ENCODE measurements at regions not wholly inside any gene's neighbourhood (a gene's known extent, or its start where the extent isn't known, plus 50 kb on each side); places are given as distances from the start of the nearest gene placed in this dataset.

DNA sequence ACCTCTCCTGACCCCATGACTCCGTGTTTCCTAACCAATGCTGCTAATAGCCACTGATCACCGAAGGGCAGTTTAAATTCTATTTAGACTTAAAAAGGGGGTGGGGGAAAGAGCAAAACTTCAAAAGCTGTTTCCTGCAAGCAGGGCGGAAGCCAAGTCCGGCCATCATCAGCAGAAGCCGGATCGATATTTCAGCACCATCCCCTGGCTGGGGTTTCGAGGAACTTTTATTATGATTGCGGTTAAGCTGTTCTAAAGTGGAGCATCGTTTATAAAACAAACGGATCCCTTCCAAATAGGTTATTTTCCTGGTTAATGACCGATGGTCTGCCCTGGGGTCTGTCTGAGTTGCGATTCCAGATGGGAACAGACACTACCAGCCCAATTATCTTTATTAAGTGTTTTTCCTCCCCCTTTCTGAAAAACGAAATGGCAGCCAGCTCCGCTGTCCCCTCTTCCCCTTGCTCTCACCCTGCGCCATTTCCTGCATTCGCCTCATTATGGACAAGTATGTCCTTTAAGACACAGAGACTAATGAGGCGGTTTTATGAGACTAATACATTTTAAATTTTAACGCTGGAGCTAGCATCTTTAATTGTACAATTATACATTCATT, 76.1 kb upstream of the IRX3 start:
- Histone ChIP-seq H3K4me1 (ENCODE audit: control insufficient read depth in 2 of 3, insufficient read depth in 2 of 3, low read depth in 1 of 3, low read length in 3 of 3) (no peaks in the 10 kb centered on the region), H3K27me3 (ENCODE audit: control insufficient read depth, insufficient read depth, low read length) (peaks cover 4% of the 10 kb centered on the region), H3K4me3 (ENCODE audit: low read length in 3 of 3) (no peak overlapping the region), H3K27ac (ENCODE audit: low read depth in 2 of 2, low read length in 2 of 2) (no peak overlapping the region), H3K9ac (ENCODE audit: low read length in 3 of 3) (no peak overlapping the region), H3K36me3 (ENCODE audit: control insufficient read depth in 2 of 3, insufficient read depth in 3 of 3, low read length in 3 of 3) (no peaks in the 10 kb centered on the region), H3K9me3 (ENCODE audit: control insufficient read depth in 2 of 3, insufficient read depth in 1 of 3, low read length in 3 of 3) (no peaks in the 10 kb centered on the region)
- intact Hi-C loops (cut with DNase I): no loop called here
- DNase-seq (no peak), FAIRE-seq (no peak)
- TF ChIP-seq, protein P1, sequence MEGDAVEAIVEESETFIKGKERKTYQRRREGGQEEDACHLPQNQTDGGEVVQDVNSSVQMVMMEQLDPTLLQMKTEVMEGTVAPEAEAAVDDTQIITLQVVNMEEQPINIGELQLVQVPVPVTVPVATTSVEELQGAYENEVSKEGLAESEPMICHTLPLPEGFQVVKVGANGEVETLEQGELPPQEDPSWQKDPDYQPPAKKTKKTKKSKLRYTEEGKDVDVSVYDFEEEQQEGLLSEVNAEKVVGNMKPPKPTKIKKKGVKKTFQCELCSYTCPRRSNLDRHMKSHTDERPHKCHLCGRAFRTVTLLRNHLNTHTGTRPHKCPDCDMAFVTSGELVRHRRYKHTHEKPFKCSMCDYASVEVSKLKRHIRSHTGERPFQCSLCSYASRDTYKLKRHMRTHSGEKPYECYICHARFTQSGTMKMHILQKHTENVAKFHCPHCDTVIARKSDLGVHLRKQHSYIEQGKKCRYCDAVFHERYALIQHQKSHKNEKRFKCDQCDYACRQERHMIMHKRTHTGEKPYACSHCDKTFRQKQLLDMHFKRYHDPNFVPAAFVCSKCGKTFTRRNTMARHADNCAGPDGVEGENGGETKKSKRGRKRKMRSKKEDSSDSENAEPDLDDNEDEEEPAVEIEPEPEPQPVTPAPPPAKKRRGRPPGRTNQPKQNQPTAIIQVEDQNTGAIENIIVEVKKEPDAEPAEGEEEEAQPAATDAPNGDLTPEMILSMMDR (IDR thresholded peaks at IDR 0.05; ENCODE audit: borderline replicate concordance, extremely low read depth, insufficient read depth): no peak

DNA sequence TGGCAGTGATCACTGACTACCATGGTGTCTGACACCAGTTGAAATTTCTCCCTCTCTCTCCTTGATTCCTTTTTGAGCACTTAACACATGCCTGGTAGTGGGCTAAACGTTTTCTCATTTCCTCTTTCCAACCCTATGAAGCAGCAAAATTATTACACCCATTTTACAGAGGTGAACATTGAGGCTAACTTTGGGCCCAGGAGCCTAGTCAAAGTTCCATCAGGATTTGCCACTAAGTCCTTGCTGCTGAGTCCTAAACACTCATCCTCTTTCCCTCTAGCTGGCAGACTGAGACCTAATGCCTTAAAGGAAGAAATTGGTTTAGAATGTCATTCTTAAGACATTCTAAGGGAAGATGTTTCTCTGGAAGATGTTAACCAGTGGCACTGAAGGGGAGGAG, 74.7 kb upstream of the IRX3 start:
- H3K4me3 ChIP-seq (ENCODE audit: low read length in 3 of 3): no peak overlapping the region
- no peaks in the 10 kb centered on the region for H3K36me3 ChIP-seq (ENCODE audit: control insufficient read depth in 2 of 3, insufficient read depth in 3 of 3, low read length in 3 of 3)
- DNase-seq: no peak
- peaks cover 4% of the 10 kb centered on the region for H3K27me3 ChIP-seq (ENCODE audit: control insufficient read depth, insufficient read depth, low read length)
- no peak for FAIRE-seq
- H3K4me1 ChIP-seq (ENCODE audit: control insufficient read depth in 2 of 3, insufficient read depth in 2 of 3, low read depth in 1 of 3, low read length in 3 of 3): no peaks in the 10 kb centered on the region
- H3K27ac ChIP-seq (ENCODE audit: low read depth in 2 of 2, low read length in 2 of 2): no peak overlapping the region
- H3K9ac ChIP-seq (ENCODE audit: low read length in 3 of 3): no peak overlapping the region
- TF ChIP-seq, protein P1 (IDR thresholded peaks at IDR 0.05; ENCODE audit: borderline replicate concordance, extremely low read depth, insufficient read depth): no peak
- intact Hi-C loops (cut with DNase I): no loop called here
- no peaks in the 10 kb centered on the region for H3K9me3 ChIP-seq (ENCODE audit: control insufficient read depth in 2 of 3, insufficient read depth in 1 of 3, low read length in 3 of 3)

DNA sequence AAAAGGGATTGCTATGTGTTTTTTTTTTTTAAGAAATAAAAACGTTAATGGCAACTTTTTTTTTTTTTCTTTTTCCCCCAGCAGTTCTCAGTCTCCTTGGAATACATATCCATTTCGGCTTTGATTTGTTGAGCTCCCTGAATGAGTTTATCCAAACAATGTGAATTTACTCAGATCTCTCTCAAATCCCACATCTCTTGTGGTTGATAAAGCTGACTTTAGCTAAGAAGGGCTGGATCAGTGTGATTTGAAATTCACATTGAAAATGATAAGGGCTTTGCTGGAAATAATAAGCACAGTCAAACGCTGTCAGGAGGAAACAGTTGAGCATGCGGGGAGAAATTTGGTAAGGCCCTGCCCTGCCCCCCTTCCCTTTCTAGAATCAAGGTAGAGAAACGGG, 74.1 kb upstream of the IRX3 start:
- no peak overlapping the region for H3K27ac ChIP-seq (ENCODE audit: low read depth in 2 of 2, low read length in 2 of 2)
- DNase-seq (no peak), FAIRE-seq (no peak)
- intact Hi-C loops (cut with DNase I): no loop called here
- H3K9me3 ChIP-seq (ENCODE audit: control insufficient read depth in 2 of 3, insufficient read depth in 1 of 3, low read length in 3 of 3): peaks cover 0 to under 1% (median 0%) of the 10 kb centered on the region in 3 donors
- no peak overlapping the region for H3K9ac ChIP-seq (ENCODE audit: low read length in 3 of 3)
- H3K36me3 ChIP-seq (ENCODE audit: control insufficient read depth in 2 of 3, insufficient read depth in 3 of 3, low read length in 3 of 3): no peaks in the 10 kb centered on the region
- H3K27me3 ChIP-seq (ENCODE audit: control insufficient read depth, insufficient read depth, low read length): peaks cover 4% of the 10 kb centered on the region
- no peak overlapping the region for H3K4me3 ChIP-seq (ENCODE audit: low read length in 3 of 3)
- TF ChIP-seq, protein P1 (IDR thresholded peaks at IDR 0.05; ENCODE audit: borderline replicate concordance, extremely low read depth, insufficient read depth): no peak
- H3K4me1 ChIP-seq (ENCODE audit: control insufficient read depth in 2 of 3, insufficient read depth in 2 of 3, low read depth in 1 of 3, low read length in 3 of 3): no peaks in the 10 kb centered on the region

DNA sequence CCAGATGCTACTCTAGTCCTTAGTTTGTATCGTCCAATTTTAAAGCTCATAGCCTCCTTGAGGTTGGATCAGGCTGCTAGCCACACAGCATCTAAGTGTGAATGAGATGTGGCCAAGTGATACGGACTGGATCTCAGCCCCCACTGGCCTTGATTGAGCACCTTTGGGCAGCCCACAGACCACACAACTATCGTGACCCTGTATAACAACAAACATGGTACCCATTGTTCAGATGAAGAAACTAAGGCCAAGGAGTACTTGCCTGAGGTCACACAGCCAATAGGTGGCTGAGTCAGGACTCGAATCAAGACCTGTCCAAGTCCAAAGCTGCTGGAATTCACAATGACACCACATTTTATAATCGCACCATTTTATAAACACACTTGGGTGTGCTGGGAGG, 73.0 kb upstream of the IRX3 start:
- Histone ChIP-seq H3K9me3 (ENCODE audit: control insufficient read depth in 2 of 3, insufficient read depth in 1 of 3, low read length in 3 of 3) (peaks cover 0 to 7% (median 2%) of the 10 kb centered on the region in 3 donors), H3K4me1 (ENCODE audit: control insufficient read depth in 2 of 3, insufficient read depth in 2 of 3, low read depth in 1 of 3, low read length in 3 of 3) (no peaks in the 10 kb centered on the region), H3K36me3 (ENCODE audit: control insufficient read depth in 2 of 3, insufficient read depth in 3 of 3, low read length in 3 of 3) (no peaks in the 10 kb centered on the region), H3K4me3 (ENCODE audit: low read length in 3 of 3) (no peak overlapping the region), H3K27me3 (ENCODE audit: control insufficient read depth, insufficient read depth, low read length) (peaks cover 4% of the 10 kb centered on the region), H3K27ac (ENCODE audit: low read depth in 2 of 2, low read length in 2 of 2) (no peak overlapping the region), H3K9ac (ENCODE audit: low read length in 3 of 3) (no peak overlapping the region)
- TF ChIP-seq, protein P1 (IDR thresholded peaks at IDR 0.05; ENCODE audit: borderline replicate concordance, extremely low read depth, insufficient read depth): no peak
- no peak for DNase-seq
- intact Hi-C loops (cut with DNase I): no loop called here
- no peak for FAIRE-seq
